ENCODE measurements at regions not wholly inside any gene's neighbourhood (a gene's known extent, or its start where the extent isn't known, plus 50 kb on each side); places are given as distances from the start of the nearest gene placed in this dataset.
"Not testable (repeated sequence)": the region's sequence is repeated elsewhere in the genome, so short reads cannot be mapped to it uniquely, and the experiment has no call there.

GRCh38 chr3:195999176-195999575, 82.7 kb downstream of the TFRC start:
- DNase-seq = not testable (repeated sequence)

DNA sequence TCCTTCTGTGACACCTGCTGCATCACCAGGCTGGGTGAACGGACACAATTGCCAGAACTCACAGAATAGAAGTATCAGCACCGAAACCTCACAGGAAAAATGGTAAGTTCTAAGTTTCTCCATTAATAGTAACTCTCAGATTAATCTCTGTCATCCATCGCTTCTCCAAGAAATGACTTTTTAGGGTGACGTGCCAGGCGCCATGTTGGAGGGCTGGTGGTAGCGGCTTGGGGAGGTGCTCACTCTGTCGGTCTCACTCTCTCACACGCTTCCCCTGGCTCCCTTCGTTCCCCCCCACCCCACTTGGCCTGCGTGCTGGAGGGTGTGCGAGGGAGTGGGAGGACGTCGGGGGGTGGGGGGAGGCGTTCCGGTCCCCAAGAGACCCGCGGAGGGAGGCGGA, 85.6 kb downstream of the TFRC start:
- not testable (repeated sequence) for DNase-seq

DNA sequence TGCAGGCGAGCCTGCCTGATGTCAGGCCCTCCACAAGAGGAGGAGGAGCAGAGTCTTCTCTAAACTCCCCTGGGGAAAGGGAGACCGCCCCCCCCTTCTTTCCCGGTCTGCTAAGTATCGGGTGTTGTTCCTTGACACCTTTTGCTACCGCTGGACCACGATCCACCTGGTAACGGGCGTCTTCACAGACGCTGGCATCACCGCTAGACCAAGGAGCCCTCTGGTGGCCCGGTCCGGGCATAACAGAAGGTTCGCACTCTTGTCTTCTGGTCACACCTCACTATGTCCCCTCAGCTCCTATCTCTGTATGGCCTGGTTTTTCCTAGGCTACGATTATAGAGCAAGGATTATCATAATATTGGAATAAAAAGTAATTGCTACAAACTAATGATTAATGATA, 86.0 kb upstream of the TNK2 start:
- DNase-seq = peak in 1 of 2 donors; percentile 39

GRCh38 chr3:195993671-195994070, 85.3 kb upstream of the TNK2 start:
- DNase-seq = not testable (repeated sequence)

DNA sequence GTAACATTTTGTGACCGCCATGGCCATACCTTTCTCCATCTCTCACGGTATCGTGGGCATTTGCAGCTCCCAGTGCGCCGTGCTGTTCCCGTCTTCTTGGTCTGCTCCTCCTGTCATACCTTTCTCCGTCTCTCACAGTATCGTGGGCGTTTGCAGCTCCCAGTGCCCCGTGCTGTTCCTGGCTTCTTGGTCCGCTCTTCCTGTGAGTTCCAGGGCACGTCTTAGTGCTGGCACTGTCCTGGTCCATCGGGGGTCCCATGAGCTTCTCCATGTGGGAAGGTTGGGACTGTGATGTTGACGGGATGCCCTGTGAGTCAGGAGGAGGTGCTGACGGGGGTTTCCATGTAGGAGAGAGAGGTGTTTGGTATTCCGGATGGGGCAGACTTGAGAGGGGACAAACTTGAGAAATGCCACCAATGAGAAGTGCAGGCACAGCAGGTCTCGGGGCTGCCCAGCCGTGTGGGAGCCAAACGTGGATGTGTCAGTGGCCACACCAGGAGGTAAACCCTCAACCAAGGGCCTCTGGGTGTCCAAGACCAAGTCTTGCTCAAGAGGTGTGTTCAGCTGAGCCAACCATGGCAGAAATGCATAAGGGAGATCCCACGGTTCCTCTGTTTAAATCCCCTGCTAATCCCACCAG, 84.7 kb upstream of the TNK2 start:
- DNase-seq = not testable (repeated sequence)

DNA sequence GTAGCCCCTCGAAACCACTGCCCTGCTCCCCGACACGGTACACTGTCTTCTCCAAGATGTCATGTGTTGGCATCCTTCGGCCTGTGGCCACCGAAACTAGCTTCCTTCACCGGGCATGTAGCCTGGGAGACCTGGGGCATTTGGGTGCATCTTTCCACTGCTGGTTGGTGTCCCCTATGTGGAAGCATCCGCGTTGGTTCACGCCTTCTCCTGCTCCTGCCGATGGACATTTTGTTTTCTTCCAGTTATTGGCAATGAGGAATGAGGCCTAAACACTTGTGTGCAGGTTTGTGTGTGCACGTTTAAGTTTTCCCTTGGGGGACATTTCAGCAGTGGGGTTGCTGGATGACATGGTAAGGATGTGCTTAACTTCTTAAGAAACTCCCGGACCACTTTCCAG, 83.6 kb upstream of the TNK2 start:
- not testable (repeated sequence) for DNase-seq

DNA sequence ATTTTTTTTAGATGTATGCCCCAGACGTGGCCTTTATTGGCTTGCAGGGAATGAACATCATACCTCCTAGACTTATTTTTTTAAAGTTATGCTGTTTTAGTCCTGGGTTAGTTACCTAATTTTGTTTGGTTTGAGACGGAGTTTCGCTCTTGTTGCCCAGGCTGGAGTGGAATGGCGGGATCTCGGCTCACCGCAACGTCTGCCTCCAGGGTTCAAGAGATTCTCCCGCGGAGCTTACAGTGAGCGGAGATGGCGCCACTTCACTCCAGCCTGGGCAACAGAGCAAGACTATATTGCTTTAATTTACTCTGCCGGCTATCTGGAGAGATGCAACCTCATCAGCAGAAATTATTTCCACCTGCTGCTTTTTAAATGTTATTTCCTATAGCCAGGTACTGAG, 82.9 kb upstream of the TNK2 start:
- DNase-seq = not testable (repeated sequence)

DNA sequence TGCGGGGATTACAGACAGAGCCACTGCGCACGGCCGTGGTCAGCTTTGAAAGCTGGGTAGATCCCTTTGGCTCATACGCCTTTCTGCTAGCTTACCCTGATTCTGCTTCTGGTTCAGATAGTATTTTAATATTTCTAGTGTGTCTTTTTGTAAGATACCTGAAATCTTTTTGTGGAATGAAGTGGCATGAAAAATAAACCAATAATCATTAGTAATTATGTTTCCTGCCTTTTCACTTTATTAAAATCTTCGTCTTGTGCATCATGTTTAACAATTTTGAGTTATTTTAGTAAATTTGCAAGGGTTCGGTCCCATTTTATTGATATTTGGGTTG, 82.5 kb upstream of the TNK2 start:
- not testable (repeated sequence) for DNase-seq

DNA sequence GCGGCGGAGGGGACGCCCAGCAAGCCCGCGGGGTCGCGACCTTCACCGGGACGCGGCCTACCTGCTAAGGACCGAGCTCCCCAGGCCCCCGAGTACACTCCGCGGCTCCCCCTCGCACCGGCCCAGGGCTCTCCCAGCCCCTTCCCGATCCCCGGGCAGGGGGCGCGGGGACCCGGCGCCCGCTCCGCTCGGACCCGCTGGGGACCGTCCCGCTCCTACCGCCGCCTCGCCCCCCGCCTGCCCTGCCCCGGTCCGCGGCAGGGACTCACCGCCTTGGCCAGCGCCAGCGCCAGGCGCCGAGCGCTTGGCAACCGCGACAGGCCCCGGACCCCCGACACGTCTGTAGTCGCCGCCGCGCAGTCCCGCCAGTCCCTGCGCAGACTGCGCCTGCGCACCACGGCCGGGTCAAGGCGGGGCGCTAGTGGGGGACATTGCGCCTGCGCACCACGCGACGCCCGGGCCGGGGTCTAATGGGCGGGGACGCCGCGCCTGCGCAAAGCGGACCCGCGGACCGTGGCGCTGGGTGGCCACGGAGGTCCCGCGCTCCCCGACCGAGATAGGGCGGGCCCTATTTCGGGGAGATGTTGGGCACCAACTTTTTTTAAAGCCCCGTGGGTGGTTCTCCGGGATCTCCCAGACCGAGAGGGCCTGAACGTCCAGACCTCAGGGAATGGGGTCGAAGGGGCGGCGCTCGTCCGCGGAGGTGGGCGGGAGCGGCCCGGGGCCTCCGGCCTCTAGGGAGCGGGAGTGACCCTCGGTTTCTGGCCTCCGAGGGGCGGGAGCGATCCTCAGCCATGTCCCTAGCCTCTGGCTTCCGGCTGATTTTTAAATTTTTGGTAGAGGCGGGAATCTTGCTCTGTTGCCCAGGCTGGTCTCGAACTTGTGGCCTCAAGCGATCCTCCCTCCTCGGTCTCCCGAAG, 81.8 kb upstream of the TNK2 start:
- peak; percentile 68 to 95 for DNase-seq

GRCh38 chr3:195989197-195989920, 81.0 kb upstream of the TNK2 start:
- DNase-seq = peak in 1 of 2 donors; percentile 37

- not testable (repeated sequence) for DNase-seq
Observed at GRCh38 chr3:195988764-195989163, 80.4 kb upstream of the TNK2 start.

- DNase-seq = not testable (repeated sequence)
Observed at GRCh38 chr3:195987001-195987400, 78.7 kb upstream of the TNK2 start.

DNA sequence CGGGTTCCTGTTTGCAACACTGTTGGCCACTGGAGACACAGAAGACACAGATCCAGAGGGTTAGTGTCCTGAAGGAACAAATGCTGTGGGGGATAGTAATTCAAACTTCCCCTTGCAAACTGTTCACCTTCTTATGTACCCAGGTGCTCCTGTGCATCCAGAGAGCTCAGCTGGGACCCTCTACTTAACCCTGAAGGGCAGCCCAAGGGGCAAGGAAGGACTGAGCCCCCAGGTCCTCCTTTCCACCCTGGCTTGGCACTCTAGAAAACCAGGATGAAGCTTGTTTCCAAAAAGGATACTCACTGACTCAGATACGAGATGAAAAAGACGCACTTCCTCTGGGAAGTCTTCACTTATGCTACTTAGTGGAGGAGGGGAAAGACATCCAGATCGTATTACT, 78.2 kb upstream of the TNK2 start:
- not testable (repeated sequence) for DNase-seq

DNA sequence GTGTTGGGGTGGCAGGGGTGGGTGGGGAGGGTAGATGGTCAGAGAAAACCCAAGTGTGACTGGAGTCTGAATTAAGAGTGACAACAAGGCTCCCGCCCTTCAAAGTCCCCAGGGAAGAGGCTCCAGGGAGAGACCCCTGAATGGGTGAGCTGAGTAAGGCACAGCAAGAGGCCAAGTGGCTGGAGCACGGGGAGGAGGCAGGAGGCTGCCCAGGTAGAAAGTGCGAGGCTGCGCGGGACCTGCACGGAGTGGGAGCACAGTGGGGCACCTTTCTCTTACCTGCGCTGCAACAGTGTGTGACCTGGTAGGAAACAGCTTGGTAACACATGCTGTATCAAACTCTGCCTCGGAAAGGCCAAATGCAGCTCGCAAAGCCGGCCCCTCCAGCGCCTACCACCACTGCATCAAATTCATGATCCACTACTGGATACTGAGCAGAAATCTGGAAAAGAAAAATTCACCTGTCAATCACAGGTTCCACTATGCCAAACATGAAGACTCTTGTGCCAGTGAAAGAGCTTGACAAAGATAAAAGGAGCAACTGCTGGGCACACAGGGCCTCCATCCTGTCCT, 77.1 kb upstream of the TNK2 start:
- not testable (repeated sequence) for DNase-seq

GRCh38 chr3:195984392-195985030, 76.2 kb upstream of the TNK2 start:
- not testable (repeated sequence) for DNase-seq

DNA sequence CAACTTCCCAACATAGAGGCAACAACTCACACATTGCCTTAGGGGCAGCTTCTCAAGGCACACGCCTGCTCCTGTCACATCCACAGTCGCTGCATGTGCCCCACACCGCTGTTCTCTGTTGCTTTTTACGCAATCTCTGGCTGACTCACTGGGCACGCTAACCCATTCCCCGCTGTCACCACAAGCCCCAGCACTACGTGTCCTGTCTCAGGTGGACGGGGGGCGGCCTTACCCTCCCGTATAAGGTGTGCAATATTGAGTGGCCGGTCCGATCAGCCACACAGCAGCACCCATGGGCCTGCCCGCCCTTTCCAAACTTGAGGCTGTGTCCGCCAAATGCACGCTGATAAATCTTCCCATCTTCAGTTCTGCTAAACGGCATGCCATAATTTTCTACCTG, 75.5 kb upstream of the TNK2 start:
- DNase-seq = not testable (repeated sequence)

DNA sequence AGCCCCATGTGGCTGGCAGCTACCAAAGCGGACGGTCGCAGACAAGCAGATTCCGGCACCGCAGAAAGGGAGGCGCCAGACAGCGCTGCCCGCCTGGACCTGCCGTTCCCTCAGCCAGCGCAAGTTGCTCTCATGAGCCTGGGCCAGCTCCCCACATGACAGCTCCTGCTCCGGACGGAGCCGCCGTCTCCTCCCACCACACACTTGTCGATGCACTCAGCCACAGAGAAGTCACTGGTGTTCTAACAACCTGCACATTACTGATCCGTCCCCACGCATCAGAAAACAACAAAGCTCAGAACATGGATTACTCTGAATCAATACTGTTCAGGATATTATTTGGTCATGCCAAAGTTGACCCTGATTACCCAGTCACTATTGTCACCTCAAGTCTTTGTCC, 74.4 kb upstream of the TNK2 start:
- DNase-seq = not testable (repeated sequence)

GRCh38 chr3:195981778-195982177, 73.4 kb upstream of the TNK2 start:
- not testable (repeated sequence) for DNase-seq

GRCh38 chr3:195979877-195980276, 71.5 kb upstream of the TNK2 start:
- DNase-seq = not testable (repeated sequence)

DNA sequence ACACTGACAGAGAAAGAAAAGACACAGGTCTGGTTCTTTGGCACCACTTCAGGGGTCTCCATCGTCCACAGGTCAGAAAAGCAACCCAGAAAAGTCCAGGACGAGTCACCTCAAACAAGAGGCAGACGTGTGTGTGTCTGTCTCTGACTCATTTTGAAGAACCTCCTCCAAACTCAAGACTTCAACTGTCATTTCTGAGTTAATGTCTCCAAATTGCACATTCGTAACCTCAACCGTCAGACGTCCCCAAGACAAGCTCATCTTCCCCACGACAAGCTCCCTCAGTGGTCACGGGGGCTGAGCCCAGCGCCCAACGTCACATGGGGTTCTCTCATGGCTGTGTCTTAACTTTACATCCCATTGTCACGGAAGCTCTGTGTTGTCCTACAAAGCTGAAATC, 70.2 kb upstream of the TNK2 start:
- DNase-seq = not testable (repeated sequence)

DNA sequence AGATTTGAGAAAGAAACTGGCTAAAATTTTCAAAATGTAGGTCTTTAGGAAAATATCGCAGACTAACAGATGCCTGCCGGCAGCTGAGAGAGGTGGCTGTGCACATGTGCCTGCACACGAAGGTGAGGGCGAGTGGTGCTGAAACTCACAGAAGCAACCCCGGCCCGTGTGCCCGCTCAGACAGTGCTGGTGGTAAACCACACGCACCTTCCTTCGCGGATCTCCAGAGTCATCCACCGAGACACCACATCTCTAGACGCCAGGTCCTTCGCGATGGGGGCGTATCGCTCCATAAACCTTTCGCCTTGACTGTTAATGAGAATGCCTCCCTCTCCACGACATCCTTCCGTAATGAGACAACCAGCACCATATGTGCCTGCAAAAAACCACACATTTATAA, 68.5 kb upstream of the TNK2 start:
- not testable (repeated sequence) for DNase-seq

DNA sequence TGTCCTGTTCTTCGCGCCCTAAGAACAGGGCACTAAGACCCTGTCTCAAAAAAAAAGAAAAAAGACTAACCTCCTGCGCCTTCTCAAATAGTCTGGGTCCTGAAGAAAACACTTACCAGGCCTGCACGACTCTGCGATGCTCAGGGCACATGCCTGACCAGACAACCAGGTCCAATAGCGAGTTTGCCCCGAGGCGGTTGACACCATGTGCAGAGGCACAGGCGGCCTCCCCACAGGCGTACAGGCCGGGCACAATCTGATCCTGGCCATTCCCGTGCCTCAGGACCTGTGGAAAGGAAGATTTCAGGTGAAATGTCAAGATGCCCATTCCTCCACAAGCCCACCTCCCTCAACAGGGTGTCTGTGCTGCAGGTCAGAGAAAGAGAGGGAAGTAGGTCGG, 65.9 kb upstream of the TNK2 start:
- not testable (repeated sequence) for DNase-seq

GRCh38 chr3:195970873-195971272, 62.5 kb upstream of the TNK2 start:
- DNase-seq = not testable (repeated sequence)
